Lower lobe of right lung (tissue), 2 donors: ENCODE measurements at regions not wholly inside any gene's neighbourhood (a gene's known extent, or its start where the extent isn't known, plus 50 kb on each side); places are given as distances from the start of the nearest gene placed in this dataset.
A peak's percentile ranks its signal among the peaks of the same experiment; 100 is the strongest.

Experiments
- ATAC-seq, 2 donors: fragments of 200-7000 bp; cut with Tn5 transposase; one replicate each; pipeline ENCODE4 v1.9.1; 2020 to 2022; ENCODE audit warnings: mild to moderate bottlenecking in 2 of 2, moderate library complexity in 2 of 2
- DNase-seq: peaks from one replicate; pipeline ENCODE4 v3.0.0-alpha.2; 2020
- H3K27ac ChIP-seq: fragments of 200-600 bp; one replicate; pipeline ENCODE4 v1.8.0; 2022
- H3K27me3 ChIP-seq: fragments of 200-600 bp; one replicate; pipeline ENCODE4 v1.8.0; 2022; ENCODE audit warnings: low read depth
- H3K36me3 ChIP-seq: fragments of 200-600 bp; one replicate; pipeline ENCODE4 v1.8.0; 2022; ENCODE audit warnings: mild to moderate bottlenecking
- H3K4me1 ChIP-seq: fragments of 200-600 bp; one replicate; pipeline ENCODE4 v1.8.0; 2022
- H3K4me3 ChIP-seq: fragments of 200-600 bp; one replicate; pipeline ENCODE4 v1.8.0; 2022; ENCODE audit warnings: mild to moderate bottlenecking
- H3K9me3 ChIP-seq: fragments of 200-600 bp; one replicate; pipeline ENCODE4 v1.8.0; 2022
- CTCF ChIP-seq: fragments of 200-600 bp; IDR thresholded peaks from one replicate; pipeline ENCODE4 v1.8.0; 2022; ENCODE audit warnings: antibody characterized with exemption, mild to moderate bottlenecking
- intact Hi-C: fragments of 100-400 bp; cut with DNase I; formaldehyde crosslinking; loops from one replicate; pipeline ENCODE4 v1.11.0; 2022
- donor health status: DM: no; HTN: yes; CAD: no; lungs with severe emphysema.

- no peak for TF ChIP-seq CTCF
- no peaks in the 10 kb centered on the region for H3K27me3 ChIP-seq
- no peak for ATAC-seq
- H3K36me3 ChIP-seq = no peaks in the 10 kb centered on the region
- H3K4me3 ChIP-seq = no peak overlapping the region
- H3K9me3 ChIP-seq = no peaks in the 10 kb centered on the region
- DNase-seq = no peak
- H3K4me1 ChIP-seq = peaks cover 6% of the 10 kb centered on the region
- intact Hi-C loops = no loop called here
- H3K27ac ChIP-seq = no peak overlapping the region
Observed at GRCh38 chr3:69531576-69532546, 146.0 kb upstream of the FRMD4B start.

DNA sequence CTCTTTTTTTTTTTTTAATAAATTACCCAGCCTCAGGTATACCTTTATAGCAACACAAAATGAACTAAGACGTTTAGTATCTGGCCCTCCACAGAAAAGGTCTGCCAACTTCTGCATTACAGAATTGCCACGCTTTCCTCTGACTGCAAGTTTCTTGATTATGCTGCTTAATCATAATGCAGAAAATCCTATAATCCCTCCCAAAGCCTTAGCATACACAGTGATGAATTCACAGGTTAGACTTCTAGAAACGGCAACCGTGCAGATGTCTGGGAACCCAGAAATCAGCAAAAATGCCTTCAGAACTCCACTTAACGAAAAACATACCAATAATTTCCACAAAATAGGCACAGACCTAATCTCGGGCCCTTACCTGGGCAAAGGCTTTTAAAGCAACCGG is 144.7 kb upstream of the FRMD4B start:
- TF ChIP-seq CTCF = no peak
- no peak overlapping the region for H3K27ac ChIP-seq
- ATAC-seq = no peak
- H3K27me3 ChIP-seq = no peaks in the 10 kb centered on the region
- no peaks in the 10 kb centered on the region for H3K9me3 ChIP-seq
- no peak for DNase-seq
- peaks cover 6% of the 10 kb centered on the region for H3K4me1 ChIP-seq
- intact Hi-C loops = no loop called here
- H3K4me3 ChIP-seq = no peak overlapping the region
- no peaks in the 10 kb centered on the region for H3K36me3 ChIP-seq

GRCh38 chr3:69527498-69527897 is 141.6 kb upstream of the FRMD4B start:
- H3K9me3 ChIP-seq = no peaks in the 10 kb centered on the region
- intact Hi-C loops = no loop called here
- no peaks in the 10 kb centered on the region for H3K27me3 ChIP-seq
- H3K36me3 ChIP-seq = no peaks in the 10 kb centered on the region
- no peak overlapping the region for H3K27ac ChIP-seq
- no peak for TF ChIP-seq CTCF
- peaks cover 6% of the 10 kb centered on the region for H3K4me1 ChIP-seq
- no peak for DNase-seq
- H3K4me3 ChIP-seq = no peak overlapping the region
- ATAC-seq = no peak

- DNase-seq (no peak), ATAC-seq (peak in 1 of 2 donors; percentile 63)
- no peaks in the 10 kb centered on the region for H3K36me3 ChIP-seq
- H3K4me1 ChIP-seq = no peaks in the 10 kb centered on the region
- H3K27ac ChIP-seq = no peak overlapping the region
- no peaks in the 10 kb centered on the region for H3K27me3 ChIP-seq
- H3K4me3 ChIP-seq = no peak overlapping the region
- no peaks in the 10 kb centered on the region for H3K9me3 ChIP-seq
- intact Hi-C loops = no loop called here
- TF ChIP-seq CTCF = no peak
Observed at GRCh38 chr3:69524816-69525215, 138.9 kb upstream of the FRMD4B start.

GRCh38 chr3:69521286-69521685 is 135.4 kb upstream of the FRMD4B start:
- no peak for ATAC-seq
- TF ChIP-seq CTCF = no peak
- H3K4me1 ChIP-seq = no peaks in the 10 kb centered on the region
- H3K27ac ChIP-seq = no peak overlapping the region
- no peak for DNase-seq
- H3K9me3 ChIP-seq = no peaks in the 10 kb centered on the region
- no peaks in the 10 kb centered on the region for H3K36me3 ChIP-seq
- H3K27me3 ChIP-seq = no peaks in the 10 kb centered on the region
- intact Hi-C loops = no loop called here
- no peak overlapping the region for H3K4me3 ChIP-seq
